EH (cell line): ENCODE measurements at regions not wholly inside any gene's neighbourhood (a gene's known extent, or its start where the extent isn't known, plus 50 kb on each side); places are given as distances from the start of the nearest gene placed in this dataset.
"Not testable (repeated sequence)": the region's sequence is repeated elsewhere in the genome, so short reads cannot be mapped to it uniquely, and the experiment has no call there.

ENCODE experiments used
- DNase-seq: peaks from one replicate; pipeline ENCODE4 v3.0.0-alpha.2; 2015; ENCODE audit warnings: low read depth

DNA sequence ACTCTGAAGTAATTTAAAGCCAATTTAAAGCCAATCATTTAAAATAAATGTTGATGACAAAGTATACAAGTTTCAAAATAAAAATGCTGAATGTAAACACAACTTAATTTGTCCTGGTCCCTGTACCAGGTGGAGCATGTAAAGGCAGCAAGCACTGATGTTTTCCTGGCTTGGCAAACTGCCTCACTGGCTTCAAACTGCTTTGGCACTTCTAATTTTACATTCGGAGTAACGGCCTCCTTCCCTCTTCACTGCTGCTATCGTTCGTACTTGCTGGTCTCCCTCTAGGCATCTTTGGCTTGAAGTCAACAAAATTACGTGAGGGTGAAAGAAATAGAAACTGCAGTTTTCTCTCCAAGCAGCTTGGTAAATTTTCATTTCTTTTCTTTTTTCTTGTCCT lies 287.9 kb downstream of the LTN1 start:
- DNase-seq = no peak

DNA sequence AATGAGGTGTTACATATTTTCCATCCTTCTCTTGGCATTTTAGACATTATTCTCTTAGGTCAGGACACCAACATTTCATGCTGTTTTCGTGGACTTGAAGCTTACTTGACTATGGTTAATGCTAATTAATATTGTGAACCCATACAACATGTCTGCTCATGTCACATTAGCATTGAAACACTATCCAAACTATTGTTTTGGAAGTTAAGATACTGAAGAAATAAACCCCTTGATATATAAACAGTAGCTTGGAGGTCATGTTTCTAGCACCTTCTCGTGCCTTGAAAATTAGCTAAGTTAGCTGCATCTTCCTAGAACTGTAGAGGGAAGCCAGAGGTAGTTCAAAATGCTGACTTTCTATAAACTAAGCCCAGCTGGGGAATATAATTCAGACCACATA lies 288.8 kb downstream of the LTN1 start:
- DNase-seq = no peak

DNA sequence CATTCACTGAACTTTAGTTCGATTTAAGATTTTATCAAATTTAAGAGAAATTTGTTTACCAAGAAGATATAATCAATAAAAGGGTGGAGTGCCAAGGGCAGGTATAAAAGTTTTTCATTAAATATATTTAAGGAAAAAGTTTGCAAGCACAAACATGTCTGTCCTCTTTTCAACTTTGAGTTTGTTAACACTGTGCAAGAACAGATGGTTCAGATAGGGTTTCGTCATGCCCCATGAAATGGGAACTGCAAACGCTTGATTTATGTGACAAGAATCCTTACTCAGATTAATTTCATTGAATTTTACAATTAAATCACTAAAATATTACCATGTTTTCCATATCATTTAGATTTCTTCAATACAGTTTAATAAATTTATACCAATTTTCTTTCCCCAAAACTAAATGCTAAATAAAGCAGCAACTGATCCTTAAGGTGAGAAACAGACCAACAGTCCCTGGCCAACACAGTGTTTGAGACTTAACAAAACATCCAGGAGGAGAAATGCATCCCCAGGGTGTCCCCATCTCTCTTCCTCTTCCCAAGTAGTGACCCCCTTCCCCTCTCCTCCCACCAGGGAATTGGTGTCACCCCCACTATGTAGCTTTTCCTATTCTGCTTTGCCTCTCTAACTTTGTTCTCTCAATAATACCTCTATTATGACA lies 292.9 kb downstream of the LTN1 start:
- DNase-seq = no peak

DNA sequence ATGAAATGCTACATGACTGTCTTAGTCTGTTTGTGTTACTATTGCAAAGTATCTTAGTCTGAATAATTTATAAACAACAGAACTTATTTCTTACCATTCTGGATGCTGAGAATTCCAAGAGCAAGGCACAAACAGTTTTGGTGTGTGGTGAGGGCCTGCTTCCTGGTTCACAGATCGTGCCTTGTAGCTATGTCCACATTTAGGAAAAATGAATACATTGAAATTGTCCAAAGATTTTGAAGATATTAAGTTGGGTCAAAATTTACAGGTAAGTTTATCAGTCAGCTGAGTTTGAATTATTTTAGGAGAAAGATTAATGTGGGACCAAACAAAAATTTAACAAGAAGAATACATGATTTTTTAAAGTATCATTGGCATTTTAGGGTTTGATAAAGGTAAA lies 293.5 kb downstream of the LTN1 start:
- no peak for DNase-seq

DNA sequence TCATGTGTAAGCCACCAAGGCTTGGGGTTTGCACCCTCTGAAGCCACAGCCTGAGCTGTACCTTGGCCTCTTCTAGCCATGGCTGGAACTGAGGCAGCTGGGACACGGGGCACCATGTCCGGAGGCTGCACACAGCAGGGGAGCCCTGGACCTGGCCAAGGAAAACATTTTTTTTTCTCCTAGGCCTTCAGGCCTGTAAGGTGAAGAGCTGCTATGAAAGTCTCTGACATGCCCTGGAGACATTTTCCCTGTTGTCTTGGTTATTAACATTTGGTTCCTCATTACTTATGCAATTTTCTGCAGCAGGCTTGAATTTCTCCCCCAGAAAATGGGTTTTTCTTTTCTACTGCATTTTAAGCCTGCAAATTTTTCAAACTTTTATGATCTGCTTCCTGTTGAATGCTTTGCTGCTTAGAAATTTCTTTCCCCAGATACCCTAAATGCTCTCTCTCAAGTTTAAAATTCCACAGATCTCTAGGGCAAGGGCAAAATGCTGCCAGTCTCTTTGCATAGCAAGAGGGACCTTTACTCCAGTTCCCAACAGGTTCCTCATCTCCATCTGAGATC lies 295.8 kb downstream of the LTN1 start:
- peak; percentile 79 for DNase-seq

DNA sequence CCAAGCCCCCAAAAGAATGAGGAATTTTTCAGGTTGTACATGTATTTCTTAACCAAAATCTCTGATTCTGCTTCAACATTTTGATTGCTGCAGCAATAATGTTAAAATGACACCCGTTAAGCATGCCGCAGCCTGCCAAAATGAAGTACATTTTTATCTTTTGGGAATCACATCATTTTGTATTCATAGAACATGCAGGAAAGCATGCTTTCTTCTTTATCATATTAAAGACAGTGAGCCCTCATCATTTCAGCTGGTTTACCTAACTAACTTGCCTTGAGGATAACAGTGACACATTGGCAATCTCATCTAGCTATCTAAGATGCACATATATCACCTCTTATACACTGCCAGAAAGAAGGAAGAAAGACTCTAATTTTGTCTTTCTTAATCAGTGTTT lies 299.2 kb downstream of the LTN1 start:
- DNase-seq = no peak

DNA sequence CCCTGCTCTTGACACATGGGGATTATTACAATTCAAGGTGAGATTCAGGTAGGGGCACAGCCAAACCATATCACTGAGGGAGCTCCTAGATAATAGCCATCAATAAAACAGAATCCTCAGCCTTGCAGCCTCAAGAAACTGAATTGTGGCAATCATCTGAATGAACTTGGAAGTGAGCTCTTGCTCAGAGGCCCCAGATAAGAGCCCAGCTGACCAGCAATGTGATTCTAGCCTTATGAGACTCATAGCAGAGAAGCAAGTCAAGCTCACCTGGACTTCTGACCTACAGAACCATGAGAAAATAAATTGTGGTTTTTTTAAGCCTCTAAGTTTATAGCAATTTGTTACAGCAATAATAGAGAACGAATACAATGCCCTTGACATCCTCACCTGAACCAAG lies 302.5 kb downstream of the LTN1 start:
- DNase-seq = no peak

DNA sequence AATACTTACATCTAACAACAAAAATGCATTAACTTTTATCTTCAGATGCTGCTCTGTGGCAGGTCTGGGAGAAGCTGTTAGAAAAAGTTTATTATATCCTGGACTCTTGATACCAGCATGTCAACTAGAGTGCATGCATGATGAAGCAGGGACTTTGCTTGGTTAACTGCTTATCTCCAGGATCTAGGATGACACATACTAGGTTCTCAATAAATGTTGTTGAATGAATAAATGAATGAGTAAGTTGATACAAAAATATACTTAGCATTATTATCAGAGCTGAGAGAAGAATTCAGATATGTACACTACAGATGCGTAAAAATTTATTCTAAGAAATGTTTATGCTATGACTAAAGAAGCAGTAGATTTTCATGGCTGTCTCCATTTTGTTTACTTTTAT lies 304.3 kb downstream of the LTN1 start:
- DNase-seq = peak; percentile 70

DNA sequence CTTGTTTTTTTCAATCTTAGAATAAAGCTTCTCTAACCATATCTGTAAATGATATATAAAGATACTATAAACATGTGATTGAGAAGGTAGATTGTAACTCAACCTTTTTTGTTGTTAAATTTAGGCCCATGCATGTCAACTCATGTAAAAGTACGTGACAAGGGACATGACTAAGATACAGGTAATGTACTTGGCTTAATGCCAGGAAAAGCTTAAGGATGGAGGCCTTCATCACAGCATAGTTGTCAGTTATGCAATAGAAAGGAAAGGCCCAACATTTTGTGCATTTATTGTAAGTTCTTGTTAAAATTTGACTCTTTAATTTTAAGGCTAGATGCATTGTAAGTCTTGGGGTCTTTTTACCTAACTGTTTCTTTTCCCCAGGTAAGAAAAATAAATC lies 305.1 kb downstream of the LTN1 start:
- no peak for DNase-seq

DNA sequence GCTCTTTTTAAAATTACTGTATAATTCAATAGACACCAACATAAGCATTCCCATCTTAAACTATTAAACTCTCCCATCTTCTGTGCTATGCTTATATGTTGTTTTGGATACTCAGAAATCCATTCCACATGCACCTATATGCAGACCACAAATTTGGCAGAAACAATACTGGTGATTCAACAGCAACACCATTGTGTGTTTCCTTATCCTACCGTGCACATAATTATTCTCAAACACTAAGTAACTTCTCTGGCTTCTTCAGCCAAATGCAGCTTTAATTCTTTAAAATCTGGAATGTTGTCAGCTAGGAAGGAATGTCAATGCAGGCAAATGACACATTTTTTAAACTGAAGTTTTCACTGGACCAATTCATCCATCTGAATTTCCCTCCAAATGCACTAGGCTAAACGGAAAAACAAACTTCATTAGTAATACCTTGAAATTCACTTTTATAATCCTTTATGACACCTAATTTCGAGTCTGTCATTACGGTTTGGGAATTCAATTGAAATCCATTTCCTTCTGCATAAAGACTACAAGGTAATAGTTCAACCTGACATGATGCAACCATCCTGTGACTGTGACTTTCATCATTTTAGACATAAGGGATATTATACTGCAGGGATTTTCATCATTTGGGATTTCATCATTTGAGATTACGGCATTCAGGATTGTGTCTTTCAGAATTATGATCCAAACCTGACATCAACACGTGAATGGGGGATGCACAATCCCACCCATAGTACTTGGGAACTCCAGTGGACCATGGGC lies 308.5 kb downstream of the LTN1 start:
- peak; percentile 37 for DNase-seq

DNA sequence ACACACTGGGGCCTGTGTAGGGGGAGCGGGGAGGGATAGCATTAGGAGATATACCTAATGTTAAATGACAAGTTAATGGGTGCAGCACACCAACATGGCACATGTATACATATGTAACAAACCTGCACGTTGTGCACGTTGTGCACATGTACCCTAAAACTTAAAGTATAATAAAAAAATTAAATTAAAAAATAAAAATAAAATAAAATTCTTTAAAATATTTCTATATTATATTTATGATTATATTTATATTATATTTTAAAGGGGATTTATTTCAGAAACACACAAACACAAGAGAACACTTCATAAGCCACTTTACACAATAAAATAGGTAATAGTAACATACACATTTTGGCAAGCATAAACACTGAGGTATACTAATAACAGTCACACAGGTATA lies 309.8 kb downstream of the LTN1 start:
- DNase-seq = not testable (repeated sequence)

DNA sequence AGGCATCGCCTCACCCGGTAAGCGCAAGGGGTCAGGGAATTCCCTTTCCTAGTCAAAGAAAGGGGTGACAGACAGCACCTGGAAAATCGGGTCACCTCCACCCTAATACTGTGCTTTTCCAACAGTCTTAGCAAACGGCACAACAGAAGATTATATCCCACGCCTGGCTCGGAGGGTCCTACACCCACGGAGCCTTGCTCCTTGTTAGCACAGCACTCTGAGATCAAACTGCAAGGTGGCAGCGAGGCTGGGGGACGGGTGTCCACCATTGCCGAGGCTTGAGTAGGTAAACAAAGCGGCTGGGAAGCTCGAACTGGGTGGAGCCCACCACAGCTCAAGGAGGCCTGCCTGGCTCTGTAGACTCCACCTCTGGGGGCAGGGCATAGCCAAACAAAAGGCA lies 315.6 kb downstream of the LTN1 start:
- DNase-seq = not testable (repeated sequence)

DNA sequence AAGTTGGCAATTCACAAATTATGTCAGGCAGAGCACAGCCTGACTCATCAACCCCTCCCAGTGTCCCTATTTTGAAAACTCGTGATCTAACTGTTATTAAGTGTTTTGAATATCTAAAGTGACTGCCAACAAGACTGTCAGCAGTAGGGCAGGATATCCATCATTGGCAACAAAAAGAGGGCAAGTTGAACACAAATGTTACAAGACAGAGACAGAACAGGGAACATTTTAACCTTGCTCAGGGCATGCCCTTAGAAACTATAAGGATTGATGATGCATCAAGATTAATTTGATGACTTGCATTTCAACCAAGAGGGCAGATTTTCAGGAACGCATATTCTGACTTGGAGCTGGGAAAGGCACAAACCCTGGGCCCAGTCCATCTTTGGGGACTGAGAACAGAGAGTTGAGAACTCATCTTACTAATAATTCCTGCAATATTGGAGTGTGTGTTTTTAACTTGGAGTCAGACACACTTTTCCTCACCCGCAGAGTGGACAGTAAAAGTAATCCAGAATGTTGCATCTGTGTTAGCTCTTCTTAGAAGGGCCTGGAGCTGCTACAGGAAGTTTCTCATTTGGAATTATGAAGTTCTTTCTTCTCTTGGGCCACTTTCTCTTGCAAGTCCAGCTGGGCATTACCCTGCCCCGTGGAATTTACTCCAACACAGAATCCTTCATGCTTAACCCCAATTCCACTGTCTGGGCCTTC lies 317.2 kb downstream of the LTN1 start:
- peak; percentile 62 for DNase-seq

DNA sequence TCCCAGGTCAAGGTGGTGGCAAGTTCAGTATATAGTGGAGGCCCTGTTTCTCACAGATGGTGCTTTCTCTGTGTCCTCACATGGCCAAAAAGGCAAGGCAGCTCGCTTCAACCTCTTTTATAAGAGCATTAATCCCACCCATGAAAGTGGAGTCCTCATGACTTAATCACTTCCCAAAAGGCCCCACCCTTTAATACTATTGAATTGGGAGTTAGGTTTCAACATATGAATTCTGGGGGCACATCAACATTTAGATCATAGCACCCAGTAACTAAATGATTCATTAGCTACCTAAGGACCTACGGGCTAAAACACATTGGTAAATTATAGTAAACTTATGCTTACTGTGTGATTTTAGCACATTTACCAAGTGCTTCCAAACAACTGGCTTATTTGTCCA lies 317.9 kb downstream of the LTN1 start:
- no peak for DNase-seq

DNA sequence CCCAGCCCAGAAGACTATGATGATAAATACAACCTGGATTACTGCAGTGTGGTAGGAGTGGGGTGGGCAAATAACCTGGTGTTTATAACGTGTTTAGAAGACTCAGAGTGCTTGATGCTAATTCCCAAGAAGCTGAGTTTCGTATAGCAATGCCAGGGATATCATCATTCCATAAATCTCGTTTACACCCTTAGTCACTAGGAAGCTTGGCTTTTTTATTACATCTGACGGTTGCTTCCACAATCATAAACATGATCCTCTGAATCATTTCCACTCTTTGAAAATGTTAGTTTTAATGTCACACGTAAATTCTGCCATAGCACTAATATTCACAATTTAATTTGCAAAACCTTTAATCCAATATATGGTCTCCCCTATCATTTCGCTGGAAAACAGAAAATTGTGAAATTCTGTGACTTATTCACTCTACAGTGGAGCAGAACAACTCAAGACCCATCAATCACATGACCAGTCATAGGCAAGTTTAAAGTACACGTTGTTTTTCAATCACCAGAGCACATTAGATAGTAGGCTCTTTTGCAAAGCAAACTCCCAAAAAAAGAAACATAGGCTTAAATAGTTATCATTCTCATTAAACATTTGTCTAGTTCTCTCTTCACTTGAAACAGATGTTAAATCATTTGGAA lies 321.0 kb downstream of the LTN1 start:
- peak; percentile 42 for DNase-seq

DNA sequence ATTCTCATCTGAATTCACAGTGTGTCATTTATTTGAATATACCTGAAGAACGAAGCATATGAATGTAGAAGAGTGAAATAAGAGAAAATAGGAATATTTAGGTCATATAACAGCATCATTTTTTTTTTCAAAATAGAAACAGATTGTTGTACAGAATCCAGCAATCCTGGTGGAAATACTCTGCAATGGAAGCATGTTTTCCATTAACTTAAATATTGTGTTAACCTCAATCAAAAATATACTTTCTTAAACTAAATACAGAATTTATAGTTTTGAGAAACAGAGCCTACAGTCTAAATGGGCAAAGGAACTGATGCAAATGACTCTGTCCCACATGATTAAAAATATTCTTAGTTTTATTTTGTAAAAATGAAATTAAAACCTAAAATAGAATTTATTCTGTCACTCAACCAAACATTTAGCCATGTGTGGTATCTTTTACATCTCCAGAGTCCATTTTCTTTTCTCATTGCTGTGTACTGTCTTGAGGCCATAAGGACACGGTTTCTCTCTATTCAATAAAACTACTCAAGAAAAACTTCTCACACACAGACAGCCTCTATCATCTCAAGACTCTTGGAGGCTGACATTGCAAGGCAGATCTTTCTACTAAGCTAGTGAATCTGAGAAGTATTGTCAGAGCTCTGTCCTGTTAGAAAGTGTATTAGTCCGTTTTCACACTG lies 322.6 kb downstream of the LTN1 start:
- DNase-seq = no peak

DNA sequence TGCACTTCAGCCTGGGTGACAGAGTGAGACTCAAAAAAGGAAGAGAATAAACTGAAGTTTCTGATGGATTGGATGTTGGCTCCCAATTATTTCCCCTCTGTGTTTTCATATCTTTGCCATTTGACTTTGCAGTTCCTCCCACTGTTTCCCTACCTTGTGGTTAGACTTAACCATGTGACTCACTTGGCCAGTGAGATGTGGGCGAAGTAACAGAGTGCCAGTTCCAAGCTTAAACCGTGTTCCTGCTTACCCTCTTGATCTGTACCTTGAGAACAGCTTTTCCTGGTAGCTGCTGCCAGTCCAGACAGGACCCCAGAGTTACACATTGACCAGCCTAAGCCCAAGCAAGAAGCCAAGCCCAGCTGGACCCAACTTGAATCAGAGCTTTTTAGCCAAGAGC lies 323.4 kb downstream of the LTN1 start:
- no peak for DNase-seq

DNA sequence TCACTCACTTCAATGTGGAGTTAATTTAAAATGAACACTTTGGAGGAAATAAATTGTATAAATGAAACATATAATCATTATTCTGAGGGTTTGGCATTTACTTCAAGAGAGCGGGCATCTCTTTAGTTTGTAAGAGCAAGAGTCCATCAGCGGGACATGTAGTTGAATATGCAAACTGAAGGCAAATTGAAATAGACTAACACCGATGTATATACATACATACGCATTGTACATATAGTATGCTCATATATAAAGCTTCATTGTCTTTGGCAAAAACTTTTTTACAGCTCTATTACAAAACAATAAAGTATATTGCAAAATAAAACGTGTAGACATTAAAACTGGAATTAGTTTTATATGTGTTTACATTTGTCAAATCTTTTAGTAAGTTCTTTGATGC lies 328.9 kb downstream of the LTN1 start:
- DNase-seq = no peak

DNA sequence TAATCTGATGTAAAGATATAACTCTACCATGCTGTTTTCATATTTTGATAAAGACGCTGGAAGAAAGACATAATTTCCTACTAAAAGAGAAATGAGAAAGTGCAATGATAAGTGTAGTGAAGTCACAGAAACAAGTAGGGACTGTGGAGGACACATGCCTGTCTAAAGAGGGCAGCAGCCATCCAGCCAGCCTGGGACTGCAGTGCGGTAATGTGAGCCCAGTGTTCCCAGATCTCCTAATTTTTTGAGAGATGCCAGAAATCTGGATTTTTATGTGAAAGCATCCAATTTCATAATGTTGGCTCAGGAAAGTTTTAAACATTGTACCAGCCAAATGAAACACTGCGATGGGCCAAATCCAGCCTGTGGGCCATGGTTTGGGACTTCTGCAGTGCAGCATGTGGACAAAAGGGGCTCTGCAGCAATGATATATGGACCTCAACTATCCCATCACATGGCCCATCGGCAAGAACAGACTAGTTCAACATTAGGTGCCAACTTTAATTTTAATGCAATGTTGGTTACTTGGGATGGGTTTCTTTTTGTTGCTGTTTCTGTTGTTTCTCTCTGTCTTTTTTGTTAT lies 329.5 kb downstream of the LTN1 start:
- DNase-seq = no peak

DNA sequence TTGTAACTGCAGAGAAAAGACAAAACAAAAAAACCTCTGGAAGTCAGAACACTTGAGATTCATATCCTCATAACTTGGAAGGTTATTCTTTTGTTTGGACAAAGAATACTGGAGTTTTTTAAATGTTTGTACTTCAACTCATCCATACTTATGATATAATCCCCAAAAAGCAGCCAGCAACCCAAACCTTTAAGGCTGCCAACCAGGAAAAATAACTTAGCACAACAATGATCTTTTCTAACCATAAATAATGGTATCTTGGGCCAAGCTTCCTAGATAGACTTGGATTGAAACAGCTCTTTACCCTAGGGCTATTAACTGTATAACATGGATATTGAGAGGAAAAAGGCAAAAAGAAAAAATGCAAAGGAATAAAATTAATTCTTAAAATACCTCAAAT lies 335.1 kb downstream of the LTN1 start:
- peak; percentile 16 for DNase-seq

DNA sequence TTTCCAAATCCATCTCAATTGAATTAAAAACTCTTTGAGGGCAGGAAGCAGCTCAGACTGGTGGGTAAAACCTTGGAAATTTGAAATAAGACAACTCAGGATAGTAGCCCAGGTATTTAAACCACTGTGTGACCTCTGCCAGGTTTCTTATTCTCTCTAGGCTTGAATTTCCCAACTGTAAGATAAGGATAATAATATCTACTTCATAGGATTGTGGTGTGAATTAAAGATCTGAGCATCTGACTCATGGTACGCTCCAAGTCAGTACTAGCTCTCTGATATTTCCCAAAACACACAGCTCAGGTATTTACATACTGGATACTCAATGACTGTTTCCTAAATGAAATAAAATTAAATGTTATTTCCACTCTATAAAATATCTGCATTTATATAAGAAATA lies 337.2 kb downstream of the LTN1 start:
- DNase-seq = no peak
